AG04450 (cell line): ENCODE measurements at regions not wholly inside any gene's neighbourhood (a gene's known extent, or its start where the extent isn't known, plus 50 kb on each side); places are given as distances from the start of the nearest gene placed in this dataset.

Source experiments
- CTCF ChIA-PET: fragments of 300-600, 350-600 bp; formaldehyde crosslinking; extraction: SDS; loops from one replicate; lab custom pipeline; 2022; ENCODE audit warnings: antibody characterized with exemption, inconsistent platforms; lab: Charles Lee
- POLR2A ChIA-PET: fragments of 350-600 bp; formaldehyde crosslinking; extraction: SDS; loops from one replicate; lab custom pipeline; 2021; ENCODE audit warnings: antibody characterized with exemption, inconsistent platforms; lab: Yijun Ruan, JAX
- DNase-seq: peaks from one replicate; pipeline ENCODE4 v3.0.0-alpha.2; 2011; ENCODE audit warnings: low read depth, low spot score
- H3K27ac ChIP-seq: one replicate; pipeline ENCODE4 v1.5.1; 2012; ENCODE audit warnings: low read depth, low read length, control low read depth
- H3K27me3 ChIP-seq: one replicate; pipeline ENCODE4 v1.6.0; 2012; ENCODE audit warnings: low read length; ENCODE audit not compliant: control insufficient read depth, insufficient read depth
- H3K4me3 ChIP-seq: 2 replicates; pipeline ENCODE4 v1.5.1; 2011; ENCODE audit warnings: mild to moderate bottlenecking, low read depth, low read length, control low read depth
- H3K9me3 ChIP-seq: 2 replicates; pipeline ENCODE4 v1.5.1; 2012; ENCODE audit warnings: low read length; ENCODE audit not compliant: control insufficient read depth, insufficient read depth
- CTCF ChIP-seq: IDR thresholded peaks from 2 replicates; pipeline ENCODE4 v1.5.1; 2011; ENCODE audit warnings: low read depth, low read length, control low read depth, inconsistent platforms

- no peak for TF ChIP-seq CTCF
- ChIA-PET POLR2A (no interaction called here), CTCF (no interaction called here)
- peaks cover 97% of the 10 kb centered on the region for H3K9me3 ChIP-seq
- H3K27ac ChIP-seq, result no peak overlapping the region
- DNase-seq, result no peak
- H3K27me3 ChIP-seq, result no peaks in the 10 kb centered on the region
- no peak overlapping the region for H3K4me3 ChIP-seq
Measured at GRCh38 chr22:48743601-48744282, 1083.9 kb downstream of the BRD1 start.

- ChIA-PET POLR2A (no interaction called here), CTCF (no interaction called here)
- peaks cover 97% of the 10 kb centered on the region for H3K9me3 ChIP-seq
Measured at GRCh38 chr22:48742556-48743343, 1084.9 kb downstream of the BRD1 start.

GRCh38 chr22:48742191-48742555, 1085.5 kb downstream of the BRD1 start:
- Histone ChIP-seq H3K27ac (no peak overlapping the region), H3K27me3 (no peaks in the 10 kb centered on the region), H3K9me3 (peaks cover 98% of the 10 kb centered on the region), H3K4me3 (no peak overlapping the region)
- ChIA-PET POLR2A (no interaction called here), CTCF (no interaction called here)
- no peak for TF ChIP-seq CTCF
- no peak for DNase-seq

More at GRCh38 chr22:48742556-48743343, 1084.9 kb downstream of the BRD1 start:
- no peak overlapping the region for H3K27ac ChIP-seq
- DNase-seq, result no peak
- no peak for TF ChIP-seq CTCF
- no peak overlapping the region for H3K4me3 ChIP-seq
- no peaks in the 10 kb centered on the region for H3K27me3 ChIP-seq

- DNase-seq, result no peak
- ChIA-PET CTCF (no interaction called here), POLR2A (no interaction called here)
- peaks cover 98% of the 10 kb centered on the region for H3K9me3 ChIP-seq
- no peak for TF ChIP-seq CTCF
- H3K4me3 ChIP-seq, result no peak overlapping the region
- no peaks in the 10 kb centered on the region for H3K27me3 ChIP-seq
- no peak overlapping the region for H3K27ac ChIP-seq
Measured at GRCh38 chr22:48741540-48741939, 1086.1 kb downstream of the BRD1 start.

GRCh38 chr22:48740731-48741405, 1086.8 kb downstream of the BRD1 start:
- no peak for TF ChIP-seq CTCF
- H3K9me3 ChIP-seq, result peaks cover 95% of the 10 kb centered on the region
- no peak overlapping the region for H3K4me3 ChIP-seq
- POLR2A ChIA-PET, result no interaction called here
- H3K27me3 ChIP-seq, result no peaks in the 10 kb centered on the region
- CTCF ChIA-PET, result no interaction called here
- no peak overlapping the region for H3K27ac ChIP-seq
- no peak for DNase-seq
